ENCODE measurements at regions not wholly inside any gene's neighbourhood (a gene's known extent, or its start where the extent isn't known, plus 50 kb on each side); places are given as distances from the start of the nearest gene placed in this dataset.

DNA sequence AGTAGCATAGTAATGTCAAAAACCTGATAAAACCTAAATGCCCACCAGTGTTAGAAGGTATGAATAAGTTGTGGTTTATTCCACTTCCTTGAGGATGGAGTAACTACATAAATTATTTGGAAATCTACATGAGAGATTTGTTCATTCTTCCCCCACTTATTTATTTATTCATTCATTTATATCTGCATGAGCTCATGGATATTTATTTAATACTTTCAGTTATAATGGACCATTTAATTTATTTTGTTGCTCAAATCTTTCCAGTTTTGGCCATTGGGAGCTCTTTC, 223.8 kb upstream of the S1PR3 start:
- no peak for DNase-seq

GRCh38 chr9:88772575-88772974, 218.7 kb upstream of the S1PR3 start:
- DNase-seq = no peak

- no peak for DNase-seq
Measured at GRCh38 chr9:88773126-88773525, 218.1 kb upstream of the S1PR3 start.

DNA sequence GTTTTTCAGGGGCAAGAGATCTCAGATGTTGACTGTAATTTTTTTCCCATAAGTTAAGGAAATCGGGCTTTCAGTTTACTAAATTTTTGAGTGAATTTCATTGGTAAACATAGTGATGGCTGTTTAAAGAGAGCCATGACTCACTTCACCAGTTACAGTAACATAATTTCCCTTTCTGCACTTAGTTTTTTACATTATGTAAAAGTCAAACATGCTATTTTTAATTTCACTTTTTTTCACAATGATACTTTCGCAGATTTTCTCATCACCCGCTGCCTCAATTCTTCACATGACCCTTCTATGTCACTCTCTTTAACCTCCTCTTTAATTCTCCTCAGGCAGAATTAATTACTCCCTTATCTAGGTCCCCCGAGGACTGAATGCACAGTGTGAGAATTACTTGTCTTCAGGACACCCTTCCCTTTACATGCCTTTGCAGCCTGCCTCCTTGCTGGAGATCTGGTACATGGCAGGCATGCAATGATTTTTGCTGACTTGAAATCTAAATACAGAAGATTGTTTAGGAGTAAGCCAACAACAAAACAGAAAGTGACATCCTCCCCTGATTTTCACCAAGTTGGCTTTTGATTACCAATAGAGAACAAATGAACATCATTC, 217.5 kb upstream of the S1PR3 start:
- DNase-seq = no peak

DNA sequence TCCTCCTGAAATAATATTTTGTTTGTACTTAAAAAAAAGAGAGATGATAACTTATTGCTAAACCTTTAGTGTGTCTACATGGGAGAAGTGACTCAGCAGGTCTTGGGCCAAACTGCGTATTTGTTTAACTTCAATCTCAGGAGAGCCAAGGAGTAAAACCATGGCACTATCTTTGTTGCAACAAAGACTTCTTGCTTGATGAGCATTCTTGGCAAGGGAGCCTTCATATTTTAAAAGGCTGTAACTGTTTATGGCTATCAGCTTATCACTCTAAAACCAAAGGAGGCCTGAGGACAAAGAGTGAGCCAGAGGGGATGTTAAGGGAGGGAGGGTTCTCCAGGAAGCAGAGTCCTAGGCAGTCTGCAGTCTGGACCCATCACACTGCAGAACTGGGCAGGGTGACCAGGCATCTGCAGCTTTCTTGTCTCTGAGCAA, 216.2 kb upstream of the S1PR3 start:
- DNase-seq = no peak

GRCh38 chr9:88775559-88775958, 215.7 kb upstream of the S1PR3 start:
- no peak for DNase-seq

DNA sequence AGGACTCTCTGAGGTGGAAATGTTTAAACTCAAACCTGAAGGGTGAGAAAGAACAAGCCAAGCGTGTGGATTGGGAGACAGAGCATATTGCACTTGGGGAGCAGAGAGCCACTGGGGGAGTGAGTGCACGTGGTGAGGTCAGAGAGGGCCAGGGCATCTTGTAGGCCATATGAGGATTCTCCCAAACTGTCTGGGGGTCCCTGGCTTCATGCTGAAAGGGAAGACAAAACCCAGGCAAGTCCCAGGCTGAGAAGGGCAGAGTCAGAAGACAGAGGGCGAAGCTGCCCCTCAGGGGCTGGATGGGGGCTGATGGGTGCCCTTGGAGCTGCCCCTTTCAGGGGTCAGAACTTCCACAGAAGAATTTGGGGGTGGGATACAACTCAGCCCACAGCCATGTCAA, 215.3 kb upstream of the S1PR3 start:
- DNase-seq = no peak

- DNase-seq = no peak
Measured at GRCh38 chr9:88776717-88777497, 214.4 kb upstream of the S1PR3 start.

DNA sequence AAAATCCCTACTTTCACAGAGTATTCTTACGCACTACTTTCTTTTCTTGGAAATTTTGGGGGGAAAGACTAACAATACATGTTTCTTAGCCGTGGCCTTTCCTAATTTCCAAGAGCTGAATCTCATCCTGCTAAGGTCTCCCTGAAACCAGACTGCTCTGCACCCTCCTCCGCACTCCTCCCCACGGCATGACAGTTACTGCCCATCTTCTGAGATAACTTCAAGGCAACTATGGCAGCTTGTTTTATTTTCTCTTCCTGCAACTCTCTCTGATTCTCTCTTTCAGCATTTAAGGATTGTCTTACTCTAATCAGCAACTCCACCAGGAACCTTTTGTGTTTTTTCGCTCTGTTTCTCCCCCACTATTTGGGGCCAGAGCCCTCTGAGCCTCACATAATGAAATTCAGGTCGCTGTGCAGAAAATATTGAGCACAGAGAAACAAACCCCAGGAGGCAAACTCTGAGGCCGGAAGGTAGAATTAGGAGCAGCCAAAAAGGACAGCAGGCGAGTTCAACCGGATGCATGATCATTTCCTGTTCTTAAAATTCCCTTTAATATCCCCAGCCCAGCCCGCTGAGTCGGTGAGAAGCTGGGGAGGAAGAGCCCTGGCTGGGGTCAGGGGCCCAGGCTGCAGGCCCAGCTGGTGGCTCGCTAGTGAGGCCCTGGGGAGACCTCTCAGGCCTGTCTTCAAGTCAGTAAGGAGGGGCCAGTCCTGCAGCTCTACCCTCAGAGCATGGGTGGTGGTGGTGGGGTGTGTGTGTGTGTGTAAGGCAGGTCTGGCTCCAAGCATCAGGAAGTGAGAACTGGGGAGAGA, 213.6 kb upstream of the S1PR3 start:
- no peak for DNase-seq

- no peak for DNase-seq
Measured at GRCh38 chr9:88781628-88782391, 209.5 kb upstream of the S1PR3 start.

- DNase-seq = no peak
Measured at GRCh38 chr9:88782931-88783710, 208.1 kb upstream of the S1PR3 start.

DNA sequence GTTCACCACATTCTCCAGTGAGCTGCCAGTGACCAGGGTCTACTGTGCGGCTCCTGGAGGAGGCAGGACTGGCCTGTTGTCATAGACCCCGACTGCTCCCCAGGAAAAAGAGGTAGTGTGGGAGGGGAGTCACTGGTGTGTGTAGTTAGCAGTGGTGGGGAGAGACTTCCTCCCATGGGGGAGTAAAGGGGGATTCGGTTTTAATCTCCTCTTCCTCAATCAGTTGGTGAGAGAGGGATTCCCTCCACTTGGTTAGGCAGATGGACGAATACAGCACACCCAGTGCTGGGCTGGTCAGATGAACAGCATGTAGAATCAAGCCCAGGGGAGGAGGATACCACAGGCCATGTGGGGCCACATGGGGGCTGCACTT, 207.6 kb upstream of the S1PR3 start:
- no peak for DNase-seq

DNA sequence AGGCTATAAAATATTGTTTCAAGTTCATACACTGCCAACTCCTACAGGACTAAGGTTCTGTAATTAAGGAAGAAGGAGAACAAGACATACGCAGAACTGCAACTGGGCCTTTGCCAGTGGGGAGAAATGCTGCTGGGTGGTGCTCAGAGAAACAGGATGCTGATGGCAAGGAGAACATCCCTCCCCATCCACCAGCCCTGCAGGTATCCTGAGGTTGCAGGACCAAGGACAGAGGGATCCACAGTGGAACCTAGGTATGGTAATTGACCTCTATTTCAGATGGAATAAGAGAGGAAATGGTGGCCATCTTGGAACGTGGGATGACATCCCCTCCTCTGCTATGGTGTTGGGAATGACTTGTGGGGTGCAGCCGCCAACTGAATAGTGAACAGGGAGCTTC, 206.3 kb upstream of the S1PR3 start:
- no peak for DNase-seq

DNA sequence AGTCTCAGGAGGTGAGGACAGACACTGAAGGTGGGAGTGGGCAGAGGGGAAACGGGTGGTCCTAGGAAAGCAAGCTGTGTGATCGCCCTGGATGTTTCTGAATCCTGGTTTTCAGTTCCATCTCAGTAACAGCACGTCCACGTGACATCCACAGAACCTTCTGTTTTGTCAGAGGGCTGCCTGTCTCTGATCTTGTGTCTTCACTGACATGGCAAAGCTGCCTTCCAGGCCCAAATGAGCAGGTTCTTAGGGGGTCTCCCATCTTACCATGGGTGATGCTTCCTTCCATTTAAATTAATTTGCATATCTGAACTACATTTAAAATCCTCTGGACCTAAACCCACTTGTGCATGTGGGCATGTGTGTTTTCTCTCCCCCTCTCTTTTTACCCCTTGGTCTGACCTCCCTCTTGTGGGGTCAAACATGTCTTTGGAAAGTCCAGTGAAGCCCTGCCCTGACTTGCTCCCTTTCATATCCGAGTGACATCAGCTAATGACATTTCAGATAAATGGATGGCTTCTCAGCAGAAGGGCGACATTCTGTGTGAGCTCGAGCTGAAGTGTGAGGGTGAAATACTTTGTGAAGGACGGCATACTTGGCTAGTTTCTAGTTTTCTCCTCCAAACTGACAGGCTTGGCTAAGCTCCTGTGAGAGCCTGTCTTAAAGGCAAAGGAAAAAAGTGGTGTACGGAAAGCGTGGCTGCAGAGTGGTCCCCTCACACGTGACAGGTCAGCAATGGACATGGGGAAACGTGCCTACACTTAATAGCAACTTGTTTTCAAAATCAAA, 204.8 kb upstream of the S1PR3 start:
- DNase-seq = no peak

GRCh38 chr9:88789785-88790184, 201.5 kb upstream of the S1PR3 start:
- no peak for DNase-seq

DNA sequence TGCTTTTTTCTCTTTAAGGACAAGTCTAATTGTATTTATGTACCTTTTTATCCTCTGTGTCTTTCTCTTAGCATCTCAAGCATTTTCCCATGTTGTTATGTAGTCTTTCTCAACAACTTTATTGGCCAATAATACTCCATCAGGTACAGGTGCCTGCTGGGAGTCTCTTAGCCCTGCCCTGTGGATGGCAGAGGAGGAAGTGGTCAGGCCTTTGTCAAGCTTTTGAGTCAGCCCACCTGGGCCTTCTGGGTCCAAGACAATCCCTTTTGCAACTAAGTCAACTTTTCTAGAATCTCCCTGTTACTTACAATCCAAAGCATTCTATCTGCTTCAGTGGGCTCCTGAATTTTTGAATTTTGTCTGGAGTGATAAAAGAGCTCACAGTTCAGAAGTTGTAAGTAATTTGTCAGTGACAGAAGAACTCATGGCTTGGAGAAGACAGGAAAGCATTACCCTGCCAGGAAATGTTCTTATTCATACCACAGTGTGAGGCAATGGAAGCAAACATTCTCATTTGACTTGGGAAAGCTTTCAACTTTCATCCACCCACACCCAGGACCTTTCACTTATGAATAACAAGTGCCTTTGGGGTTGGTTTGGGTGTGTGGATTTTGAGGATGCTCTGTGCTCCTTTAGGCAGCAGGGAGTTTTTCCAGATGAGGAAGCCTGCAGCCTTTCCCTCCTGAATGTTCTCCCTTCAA, 200.0 kb upstream of the S1PR3 start:
- no peak for DNase-seq

DNA sequence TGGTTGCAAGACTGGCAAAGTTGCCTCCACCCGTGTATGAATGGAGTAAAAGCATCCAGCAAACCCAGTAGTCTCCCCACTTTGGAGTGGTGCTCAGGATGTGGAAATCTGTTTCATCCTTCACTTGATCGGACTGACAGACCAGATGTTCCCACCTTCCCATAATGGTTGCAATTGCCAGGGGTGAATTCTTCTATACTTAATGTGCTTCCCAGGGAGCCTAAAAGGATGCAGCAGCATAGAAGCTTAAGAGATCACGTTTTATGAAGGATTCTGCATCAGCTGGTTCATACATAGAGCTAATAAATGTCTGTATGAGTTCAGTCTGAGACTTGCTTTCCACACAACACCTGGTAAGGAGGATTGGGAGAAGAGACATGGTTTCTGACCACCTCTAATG, 198.8 kb upstream of the S1PR3 start:
- DNase-seq = no peak

DNA sequence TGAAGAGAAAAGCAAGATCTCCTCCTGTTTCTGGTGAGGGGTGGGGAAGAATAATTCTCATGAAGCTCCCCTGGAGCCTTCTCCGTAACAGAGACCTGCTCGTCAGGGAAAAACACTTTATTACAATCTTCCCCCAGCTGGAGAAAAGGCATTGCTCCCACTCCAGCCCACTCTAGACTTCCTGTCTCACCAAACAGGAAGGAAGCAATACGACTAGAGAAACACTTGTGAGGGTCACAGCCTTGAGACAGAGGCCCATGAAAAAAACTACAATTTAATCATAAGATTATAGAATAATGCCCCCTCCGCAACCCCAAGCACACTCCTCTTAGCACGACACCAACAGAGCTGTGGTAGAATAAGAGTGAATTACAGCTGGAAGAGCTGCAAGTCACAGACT, 197.2 kb upstream of the S1PR3 start:
- DNase-seq = no peak

DNA sequence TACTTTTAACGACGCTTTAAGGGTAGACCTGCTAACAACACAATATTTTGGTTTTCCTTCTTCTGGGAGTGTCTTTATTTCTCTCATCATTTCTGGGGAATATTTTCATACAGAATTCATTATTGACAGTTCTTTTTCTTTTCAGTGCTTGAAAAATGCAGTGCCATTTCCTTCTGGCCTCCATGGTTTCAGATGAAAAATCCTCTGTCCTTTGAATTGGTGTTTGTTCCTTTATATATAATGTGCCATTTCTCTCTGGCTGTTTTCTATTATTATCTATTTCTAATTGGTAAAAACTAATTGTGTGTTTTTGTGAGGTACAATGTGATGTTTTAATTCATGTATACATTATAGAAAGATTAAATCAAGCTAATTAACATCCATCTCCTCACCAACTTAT, 194.3 kb upstream of the S1PR3 start:
- no peak for DNase-seq

DNA sequence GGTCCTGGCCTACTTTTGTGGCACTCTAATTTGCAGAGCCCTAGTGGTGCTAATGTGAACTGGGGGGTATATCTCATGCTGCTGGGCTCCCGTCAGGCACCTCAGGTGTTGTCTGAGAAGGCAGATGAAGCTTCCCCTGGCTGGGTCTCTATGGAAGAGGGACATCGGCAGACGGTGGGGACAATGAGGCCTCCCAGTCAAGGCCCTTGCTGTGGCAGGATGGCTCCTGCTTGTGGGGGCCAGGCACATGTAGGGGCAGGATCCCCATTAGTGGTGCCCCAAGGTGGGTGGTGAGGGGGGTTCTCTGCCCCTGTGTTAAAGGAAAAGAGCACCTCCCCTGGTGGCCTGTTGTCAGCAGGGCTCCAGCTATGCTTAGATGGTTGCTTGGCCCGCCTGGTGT, 192.8 kb upstream of the S1PR3 start:
- DNase-seq = no peak
